ENCODE measurements at regions not wholly inside any gene's neighbourhood (a gene's known extent, or its start where the extent isn't known, plus 50 kb on each side); places are given as distances from the start of the nearest gene placed in this dataset.
"Not testable (repeated sequence)": the region's sequence is repeated elsewhere in the genome, so short reads cannot be mapped to it uniquely, and the experiment has no call there.

GRCh38 chr5:25399878-25400480, 755.2 kb upstream of the CDH10 start:
- no peak for DNase-seq (ENCODE audit: low spot score)

GRCh38 chr5:25393957-25394356, 749.2 kb upstream of the CDH10 start:
- no peak for DNase-seq (ENCODE audit: low spot score)

- no peak for DNase-seq (ENCODE audit: low spot score)
Observed at GRCh38 chr5:25393256-25393655, 748.5 kb upstream of the CDH10 start.

GRCh38 chr5:25387953-25388352, 743.2 kb upstream of the CDH10 start:
- DNase-seq (ENCODE audit: low spot score): no peak

GRCh38 chr5:25362799-25363198, 718.0 kb upstream of the CDH10 start:
- DNase-seq (ENCODE audit: low spot score): no peak

GRCh38 chr5:25358919-25359318, 714.1 kb upstream of the CDH10 start:
- no peak for DNase-seq (ENCODE audit: low spot score)

GRCh38 chr5:25357605-25358004, 712.8 kb upstream of the CDH10 start:
- DNase-seq (ENCODE audit: low spot score): no peak

GRCh38 chr5:25349746-25350145, 705.0 kb upstream of the CDH10 start:
- no peak for DNase-seq (ENCODE audit: low spot score)

- DNase-seq (ENCODE audit: low spot score): no peak
Observed at GRCh38 chr5:25345240-25345771, 700.5 kb upstream of the CDH10 start.

GRCh38 chr5:25339541-25339940, 694.8 kb upstream of the CDH10 start:
- no peak for DNase-seq (ENCODE audit: low spot score)

GRCh38 chr5:25334350-25334749, 689.6 kb upstream of the CDH10 start:
- DNase-seq (ENCODE audit: low spot score): no peak

GRCh38 chr5:25330721-25331120, 685.9 kb upstream of the CDH10 start:
- DNase-seq (ENCODE audit: low spot score): no peak

- no peak for DNase-seq (ENCODE audit: low spot score)
Observed at GRCh38 chr5:25327172-25327571, 682.4 kb upstream of the CDH10 start.

- no peak for DNase-seq (ENCODE audit: low spot score)
Observed at GRCh38 chr5:25301836-25302235, 657.1 kb upstream of the CDH10 start.

GRCh38 chr5:25295067-25295466, 650.3 kb upstream of the CDH10 start:
- no peak for DNase-seq (ENCODE audit: low spot score)

GRCh38 chr5:25289766-25290165, 645.0 kb upstream of the CDH10 start:
- not testable (repeated sequence) for DNase-seq (ENCODE audit: low spot score)

- DNase-seq (ENCODE audit: low spot score): no peak
Observed at GRCh38 chr5:25286319-25286718, 641.5 kb upstream of the CDH10 start.

- DNase-seq (ENCODE audit: low spot score): no peak
Observed at GRCh38 chr5:25285136-25285535, 640.4 kb upstream of the CDH10 start.

- DNase-seq (ENCODE audit: low spot score): not testable (repeated sequence)
Observed at GRCh38 chr5:25263507-25263906, 618.7 kb upstream of the CDH10 start.

- no peak for DNase-seq (ENCODE audit: low spot score)
Observed at GRCh38 chr5:25262221-25262620, 617.4 kb upstream of the CDH10 start.

- no peak for DNase-seq (ENCODE audit: low spot score)
Observed at GRCh38 chr5:25255128-25255527, 610.4 kb upstream of the CDH10 start.

- DNase-seq (ENCODE audit: low spot score): no peak
Observed at GRCh38 chr5:25241981-25242380, 597.2 kb upstream of the CDH10 start.

GRCh38 chr5:25238720-25239119, 593.9 kb upstream of the CDH10 start:
- DNase-seq (ENCODE audit: low spot score): not testable (repeated sequence)

All from HT-29 (cell line).